ENCODE measurements at regions not wholly inside any gene's neighbourhood (a gene's known extent, or its start where the extent isn't known, plus 50 kb on each side); places are given as distances from the start of the nearest gene placed in this dataset.
"Not testable (repeated sequence)": the region's sequence is repeated elsewhere in the genome, so short reads cannot be mapped to it uniquely, and the experiment has no call there.

- DNase-seq (ENCODE audit: low read depth, low spot score): peak; percentile 28
These were observed 377.1 kb upstream of the PROK2 start for GRCh38 chr3:72161881-72162595.

GRCh38 chr3:72161285-72161684 is 376.3 kb upstream of the PROK2 start:
- not testable (repeated sequence) for DNase-seq (ENCODE audit: low read depth, low spot score)

- no peak for DNase-seq (ENCODE audit: low read depth, low spot score)
These were observed 375.4 kb upstream of the PROK2 start for GRCh38 chr3:72160351-72160750.

- DNase-seq (ENCODE audit: low read depth, low spot score): no peak
These were observed 374.5 kb upstream of the PROK2 start for GRCh38 chr3:72159487-72159886.

GRCh38 chr3:72158639-72159326 is 373.8 kb upstream of the PROK2 start:
- DNase-seq (ENCODE audit: low read depth, low spot score): no peak

- DNase-seq (ENCODE audit: low read depth, low spot score): no peak
These were observed 373.0 kb upstream of the PROK2 start for GRCh38 chr3:72157748-72158638.

GRCh38 chr3:72155391-72156064 is 370.6 kb upstream of the PROK2 start:
- peak; percentile 89 for DNase-seq (ENCODE audit: low read depth, low spot score)

GRCh38 chr3:72154391-72155335 is 369.7 kb upstream of the PROK2 start:
- peak; percentile 39 for DNase-seq (ENCODE audit: low read depth, low spot score)

- no peak for DNase-seq (ENCODE audit: low read depth, low spot score)
These were observed 368.7 kb upstream of the PROK2 start for GRCh38 chr3:72153477-72154314.

GRCh38 chr3:72152551-72153476 is 367.9 kb upstream of the PROK2 start:
- peak; percentile 92 for DNase-seq (ENCODE audit: low read depth, low spot score)

- DNase-seq (ENCODE audit: low read depth, low spot score): no peak
These were observed 366.7 kb upstream of the PROK2 start for GRCh38 chr3:72151465-72152238.

- DNase-seq (ENCODE audit: low read depth, low spot score): no peak
These were observed 365.9 kb upstream of the PROK2 start for GRCh38 chr3:72150634-72151412.

- no peak for DNase-seq (ENCODE audit: low read depth, low spot score)
These were observed 364.8 kb upstream of the PROK2 start for GRCh38 chr3:72149645-72150300.

GRCh38 chr3:72147600-72147999 is 362.7 kb upstream of the PROK2 start:
- DNase-seq (ENCODE audit: low read depth, low spot score): no peak

- DNase-seq (ENCODE audit: low read depth, low spot score): peak; percentile 94
These were observed 360.8 kb upstream of the PROK2 start for GRCh38 chr3:72145506-72146380.

Measured in astrocyte of the hippocampus (primary cell).